Lower leg skin (tissue), 4 donors: ENCODE measurements at regions not wholly inside any gene's neighbourhood (a gene's known extent, or its start where the extent isn't known, plus 50 kb on each side); places are given as distances from the start of the nearest gene placed in this dataset.

Experiments
- DNase-seq, 2 donors: peaks; one replicate each; pipeline ENCODE4 v3.0.0-alpha.2; 2019; ENCODE audit warnings: low spot score in 2 of 2
- H3K4me3 ChIP-seq: fragments of 200-600 bp; sonication (generic); 2 replicates; pipeline ENCODE4 v1.5.1; 2017; ENCODE audit warnings: mild to moderate bottlenecking, low read depth; ENCODE audit not compliant: poor library complexity, severe bottlenecking
- CTCF ChIP-seq, 3 donors: fragments of 450-650 bp; IDR thresholded peaks; one replicate each; pipeline ENCODE4 v1.5.1; 2016; ENCODE audit warnings: antibody characterized with exemption in 3 of 3, mild to moderate bottlenecking in 3 of 3, moderate library complexity in 2 of 3
- POLR2A ChIP-seq, 2 donors: fragments of 450-650 bp; IDR thresholded peaks; one replicate each; pipeline ENCODE4 v1.6.1; 2016 to 2017; ENCODE audit warnings: antibody characterized with exemption in 2 of 2, mild to moderate bottlenecking in 1 of 2, moderate library complexity in 1 of 2
- WGBS, 2 donors: methylation state at CpG; one replicate each; pipeline ENCODE4 v1.1.5; 2018; 5-methylcytosine and 5-hydroxymethylcytosine counted together
- intact Hi-C: fragments of 100-400 bp; cut with DNase I; formaldehyde crosslinking; loops from one replicate; pipeline ENCODE4 v1.15.0; 2023; ENCODE audit warnings: low total_unique reads

- TF ChIP-seq POLR2A (IDR thresholded peaks at IDR 0.05), result no peak
- intact Hi-C loops, result no loop called here
- no peak overlapping the region for H3K4me3 ChIP-seq
- 18 to 28% methylated on average over 6 of the region's 6 CpGs for WGBS, 2 donors
- DNase-seq, result no peak
These were observed 392.9 kb downstream of the INSC start for GRCh38 chr11:15507592-15507991.

- no peak overlapping the region for H3K4me3 ChIP-seq
- TF ChIP-seq CTCF (IDR thresholded peaks at IDR 0.05) (no peak), POLR2A (IDR thresholded peaks at IDR 0.05) (no peak)
- WGBS, 2 donors, result 85 to 88% methylated on average over 2 of the region's 2 CpGs
- no peak for DNase-seq
- intact Hi-C loops, result no loop called here
These were observed 394.4 kb downstream of the INSC start for GRCh38 chr11:15509082-15509481.

- TF ChIP-seq POLR2A (IDR thresholded peaks at IDR 0.05), result no peak
- no peak for TF ChIP-seq CTCF (IDR thresholded peaks at IDR 0.05)
- 49 to 63% methylated on average over 2 of the region's 2 CpGs for WGBS, 2 donors
- DNase-seq, result no peak
- no peak overlapping the region for H3K4me3 ChIP-seq
- intact Hi-C loops, result no loop called here
These were observed 404.5 kb downstream of the INSC start for GRCh38 chr11:15519124-15519791.

GRCh38 chr11:15519911-15520310, 405.2 kb downstream of the INSC start:
- H3K4me3 ChIP-seq, result no peak overlapping the region
- TF ChIP-seq CTCF (IDR thresholded peaks at IDR 0.05), result no peak
- TF ChIP-seq POLR2A (IDR thresholded peaks at IDR 0.05), result no peak
- no peak for DNase-seq
- 85 to 87% methylated on average over 2 of the region's 2 CpGs for WGBS, 2 donors
- intact Hi-C loops, result no loop called here

GRCh38 chr11:15523543-15523942, 408.8 kb downstream of the INSC start:
- no peak overlapping the region for H3K4me3 ChIP-seq
- intact Hi-C loops, result no loop called here
- TF ChIP-seq POLR2A (IDR thresholded peaks at IDR 0.05) (no peak), CTCF (IDR thresholded peaks at IDR 0.05) (no peak)
- DNase-seq, result no peak
- 49 to 60% methylated on average over 2 of the region's 2 CpGs for WGBS, 2 donors

GRCh38 chr11:15525582-15525981, 410.9 kb downstream of the INSC start:
- TF ChIP-seq POLR2A (IDR thresholded peaks at IDR 0.05), result no peak
- no peak for TF ChIP-seq CTCF (IDR thresholded peaks at IDR 0.05)
- WGBS, 2 donors, result 54 to 92% methylated on average over 1 of the region's 1 CpG
- DNase-seq, result no peak
- H3K4me3 ChIP-seq, result no peak overlapping the region
- intact Hi-C loops, result no loop called here
